ENCODE measurements at regions not wholly inside any gene's neighbourhood (a gene's known extent, or its start where the extent isn't known, plus 50 kb on each side); places are given as distances from the start of the nearest gene placed in this dataset.

DNA sequence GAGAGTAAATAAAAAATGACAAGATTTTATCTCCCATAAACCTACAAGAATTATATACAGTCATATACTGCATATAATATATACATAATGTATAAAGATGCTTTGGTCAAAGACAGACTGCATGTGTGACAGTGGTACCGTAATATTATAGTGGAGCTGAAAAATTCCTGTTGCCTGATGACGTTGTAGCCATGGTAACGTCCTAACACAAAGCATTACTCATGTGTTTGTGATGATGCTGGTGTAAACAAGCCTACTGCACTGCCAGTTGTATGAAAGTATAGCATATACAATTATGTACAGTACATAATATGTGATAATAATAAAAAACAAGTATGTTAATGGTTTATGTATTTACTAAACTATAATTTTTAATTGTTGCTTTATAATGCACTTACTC lies 245.2 kb upstream of the CENPE start:
- H3K27me3 ChIP-seq (ENCODE audit: control insufficient read depth, insufficient read depth, low read length), result no peaks in the 10 kb centered on the region
- TF ChIP-seq, protein P1, sequence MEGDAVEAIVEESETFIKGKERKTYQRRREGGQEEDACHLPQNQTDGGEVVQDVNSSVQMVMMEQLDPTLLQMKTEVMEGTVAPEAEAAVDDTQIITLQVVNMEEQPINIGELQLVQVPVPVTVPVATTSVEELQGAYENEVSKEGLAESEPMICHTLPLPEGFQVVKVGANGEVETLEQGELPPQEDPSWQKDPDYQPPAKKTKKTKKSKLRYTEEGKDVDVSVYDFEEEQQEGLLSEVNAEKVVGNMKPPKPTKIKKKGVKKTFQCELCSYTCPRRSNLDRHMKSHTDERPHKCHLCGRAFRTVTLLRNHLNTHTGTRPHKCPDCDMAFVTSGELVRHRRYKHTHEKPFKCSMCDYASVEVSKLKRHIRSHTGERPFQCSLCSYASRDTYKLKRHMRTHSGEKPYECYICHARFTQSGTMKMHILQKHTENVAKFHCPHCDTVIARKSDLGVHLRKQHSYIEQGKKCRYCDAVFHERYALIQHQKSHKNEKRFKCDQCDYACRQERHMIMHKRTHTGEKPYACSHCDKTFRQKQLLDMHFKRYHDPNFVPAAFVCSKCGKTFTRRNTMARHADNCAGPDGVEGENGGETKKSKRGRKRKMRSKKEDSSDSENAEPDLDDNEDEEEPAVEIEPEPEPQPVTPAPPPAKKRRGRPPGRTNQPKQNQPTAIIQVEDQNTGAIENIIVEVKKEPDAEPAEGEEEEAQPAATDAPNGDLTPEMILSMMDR (IDR thresholded peaks at IDR 0.05; ENCODE audit: insufficient read depth, low read depth, low read length), result no peak
- no peaks in the 10 kb centered on the region for H3K36me3 ChIP-seq (ENCODE audit: control insufficient read depth, insufficient read depth, low read length)
- ChIA-PET CTCF (no interaction called here), POLR2A (no interaction called here)
- no peak overlapping the region for H3K4me3 ChIP-seq (ENCODE audit: low read depth, low read length)
- DNase-seq (ENCODE audit: low read depth), result no peak

DNA sequence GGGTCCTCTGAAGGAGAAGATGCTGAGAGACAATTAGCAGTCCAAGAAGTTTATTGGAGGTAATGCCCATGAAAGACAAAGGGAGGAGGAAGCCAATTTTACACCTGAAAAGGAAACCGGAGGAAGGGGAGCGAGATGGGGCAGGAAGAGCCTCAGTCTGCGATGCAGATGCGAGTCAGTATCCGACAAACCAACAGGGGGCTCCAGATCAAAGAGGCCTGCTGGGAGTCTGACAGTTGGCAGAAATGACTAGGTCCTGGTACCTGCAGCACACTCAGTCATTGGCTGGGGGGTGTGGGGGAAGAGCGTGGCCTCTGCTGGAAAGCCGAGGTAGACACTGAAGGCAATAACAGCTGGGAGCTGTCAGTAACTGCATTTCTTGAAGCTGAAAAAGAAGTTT lies 231.1 kb upstream of the CENPE start:
- TF ChIP-seq, protein P1 (IDR thresholded peaks at IDR 0.05; ENCODE audit: insufficient read depth, low read depth, low read length), result no peak
- Histone ChIP-seq H3K27me3 (ENCODE audit: control insufficient read depth, insufficient read depth, low read length) (no peaks in the 10 kb centered on the region), H3K4me3 (ENCODE audit: low read depth, low read length) (no peak overlapping the region), H3K36me3 (ENCODE audit: control insufficient read depth, insufficient read depth, low read length) (no peaks in the 10 kb centered on the region)
- ChIA-PET POLR2A (no interaction called here), CTCF (no interaction called here)
- no peak for DNase-seq (ENCODE audit: low read depth)

DNA sequence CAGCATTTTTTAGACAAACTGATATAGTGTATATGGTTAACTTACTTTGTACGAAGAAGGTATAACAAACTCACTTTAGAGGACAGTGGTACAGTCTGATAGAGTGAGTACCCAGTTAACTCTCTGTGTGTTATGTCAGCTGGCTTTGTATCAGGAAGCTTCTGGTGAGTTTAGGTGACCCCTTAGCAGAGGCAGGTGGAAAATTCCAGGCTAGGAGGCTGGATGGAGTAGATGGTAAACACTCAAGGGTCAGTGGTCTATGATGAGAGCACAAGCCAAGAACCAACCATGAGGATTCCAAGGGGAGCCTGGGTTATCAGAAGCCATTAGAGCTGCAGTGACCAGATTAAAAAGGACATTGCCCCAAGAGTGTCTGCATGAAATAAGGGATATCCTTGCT lies 227.3 kb upstream of the CENPE start:
- CTCF ChIA-PET, result interaction anchor here (0.9 kb wide), 1 partner anchor 25 kb away, joined by 3 read pairs; no protein-coding TSS in a partner anchor
- TF ChIP-seq, protein P1 (IDR thresholded peaks at IDR 0.05; ENCODE audit: insufficient read depth, low read depth, low read length), result no peak
- H3K36me3 ChIP-seq (ENCODE audit: control insufficient read depth, insufficient read depth, low read length), result no peaks in the 10 kb centered on the region
- no peak for DNase-seq (ENCODE audit: low read depth)
- no peaks in the 10 kb centered on the region for H3K27me3 ChIP-seq (ENCODE audit: control insufficient read depth, insufficient read depth, low read length)
- no peak overlapping the region for H3K4me3 ChIP-seq (ENCODE audit: low read depth, low read length)
- POLR2A ChIA-PET, result no interaction called here

DNA sequence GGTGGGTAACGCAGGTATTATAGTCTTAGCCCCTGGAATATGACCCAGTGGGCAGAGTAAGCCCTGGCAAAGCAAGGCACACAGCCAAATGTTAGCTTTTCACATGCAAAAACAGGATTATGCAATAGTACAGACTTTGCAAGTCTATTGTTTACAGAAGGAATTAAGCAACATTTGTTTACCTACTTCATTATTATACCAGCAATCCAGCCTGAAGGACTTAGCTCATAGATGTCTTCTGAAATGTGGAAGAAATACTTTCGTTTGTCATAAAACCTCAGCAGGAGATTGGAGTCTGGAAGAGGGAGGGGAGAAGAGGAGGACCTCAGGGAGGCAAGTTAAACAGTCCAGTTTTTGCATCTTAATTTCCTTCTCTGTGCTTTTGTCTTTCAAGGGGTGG lies 226.7 kb upstream of the CENPE start:
- Histone ChIP-seq H3K4me3 (ENCODE audit: low read depth, low read length) (no peak overlapping the region), H3K36me3 (ENCODE audit: control insufficient read depth, insufficient read depth, low read length) (no peaks in the 10 kb centered on the region), H3K27me3 (ENCODE audit: control insufficient read depth, insufficient read depth, low read length) (no peaks in the 10 kb centered on the region)
- no peak for DNase-seq (ENCODE audit: low read depth)
- TF ChIP-seq, protein P1 (IDR thresholded peaks at IDR 0.05; ENCODE audit: insufficient read depth, low read depth, low read length), result no peak
- POLR2A ChIA-PET, result no interaction called here
- CTCF ChIA-PET, result interaction anchor here (0.9 kb wide), 1 partner anchor 24 kb away, joined by 3 read pairs; no protein-coding TSS in a partner anchor

DNA sequence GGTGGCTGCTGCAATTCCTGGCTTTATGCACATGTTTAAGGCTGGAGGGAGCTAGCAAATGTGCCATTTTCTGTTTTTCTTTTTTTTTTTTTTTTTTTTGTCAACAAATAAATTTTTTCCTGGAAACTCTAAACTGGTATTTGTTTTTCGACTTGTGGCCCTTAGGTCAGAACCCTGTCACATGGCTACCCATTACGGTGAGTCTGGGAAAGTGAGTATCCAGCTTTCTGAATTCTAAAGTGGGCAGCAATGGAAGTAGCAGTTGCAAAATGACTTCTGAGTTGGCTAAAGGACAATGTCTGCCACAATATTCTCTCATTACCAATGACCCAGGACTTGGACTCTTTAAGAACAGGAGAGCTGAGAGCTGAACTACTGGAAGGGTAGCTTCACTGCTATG lies 225.1 kb upstream of the CENPE start:
- ChIA-PET CTCF (no interaction called here), POLR2A (no interaction called here)
- TF ChIP-seq, protein P1 (IDR thresholded peaks at IDR 0.05; ENCODE audit: insufficient read depth, low read depth, low read length), result no peak
- DNase-seq (ENCODE audit: low read depth), result no peak
- no peaks in the 10 kb centered on the region for H3K27me3 ChIP-seq (ENCODE audit: control insufficient read depth, insufficient read depth, low read length)
- H3K4me3 ChIP-seq (ENCODE audit: low read depth, low read length), result no peak overlapping the region
- no peaks in the 10 kb centered on the region for H3K36me3 ChIP-seq (ENCODE audit: control insufficient read depth, insufficient read depth, low read length)

Data from BJ (cell line).